HG02938 (cell line): ENCODE measurements at regions not wholly inside any gene's neighbourhood (a gene's known extent, or its start where the extent isn't known, plus 50 kb on each side); places are given as distances from the start of the nearest gene placed in this dataset.
"Not testable (repeated sequence)": the region's sequence is repeated elsewhere in the genome, so short reads cannot be mapped to it uniquely, and the experiment has no call there.

Source experiments
- ATAC-seq: cut with Tn5 transposase; IDR thresholded peaks from one replicate; pipeline ENCODE4 v1.9.1; 2021; ENCODE audit warnings: mild to moderate bottlenecking, moderate library complexity; ENCODE audit not compliant: unreplicated experiment

GRCh38 chr5:116896001-116896400 is 321.4 kb upstream of the SEMA6A start:
- no peak for ATAC-seq

- ATAC-seq, result no peak
Observed at GRCh38 chr5:116892993-116893392, 318.4 kb upstream of the SEMA6A start.

- no peak for ATAC-seq
Observed at GRCh38 chr5:116887104-116887503, 312.5 kb upstream of the SEMA6A start.

- ATAC-seq, result no peak
Observed at GRCh38 chr5:116885825-116886224, 311.2 kb upstream of the SEMA6A start.

GRCh38 chr5:116883875-116884274 is 309.3 kb upstream of the SEMA6A start:
- ATAC-seq, result peak; percentile 43

GRCh38 chr5:116881921-116882531 is 307.4 kb upstream of the SEMA6A start:
- no peak for ATAC-seq

- no peak for ATAC-seq
Observed at GRCh38 chr5:116880601-116881000, 306.0 kb upstream of the SEMA6A start.

- ATAC-seq, result no peak
Observed at GRCh38 chr5:116880150-116880549, 305.5 kb upstream of the SEMA6A start.

- no peak for ATAC-seq
Observed at GRCh38 chr5:116876240-116876840, 301.7 kb upstream of the SEMA6A start.

GRCh38 chr5:116872986-116873385 is 298.4 kb upstream of the SEMA6A start:
- ATAC-seq, result no peak

GRCh38 chr5:116872486-116872885 is 297.9 kb upstream of the SEMA6A start:
- ATAC-seq, result no peak

GRCh38 chr5:116867825-116868224 is 293.2 kb upstream of the SEMA6A start:
- ATAC-seq, result not testable (repeated sequence)

- no peak for ATAC-seq
Observed at GRCh38 chr5:116865651-116866050, 291.0 kb upstream of the SEMA6A start.

GRCh38 chr5:116864838-116865190 is 290.2 kb upstream of the SEMA6A start:
- no peak for ATAC-seq

GRCh38 chr5:116864157-116864837 is 289.7 kb upstream of the SEMA6A start:
- ATAC-seq, result no peak

- no peak for ATAC-seq
Observed at GRCh38 chr5:116862632-116863455, 288.2 kb upstream of the SEMA6A start.

GRCh38 chr5:116861666-116862065 is 287.0 kb upstream of the SEMA6A start:
- ATAC-seq, result no peak

GRCh38 chr5:116861097-116861496 is 286.5 kb upstream of the SEMA6A start:
- ATAC-seq, result no peak

GRCh38 chr5:116859666-116860320 is 285.2 kb upstream of the SEMA6A start:
- no peak for ATAC-seq

- ATAC-seq, result no peak
Observed at GRCh38 chr5:116858705-116859333, 284.2 kb upstream of the SEMA6A start.

GRCh38 chr5:116858020-116858419 is 283.4 kb upstream of the SEMA6A start:
- ATAC-seq, result not testable (repeated sequence)
